ENCODE measurements at regions not wholly inside any gene's neighbourhood (a gene's known extent, or its start where the extent isn't known, plus 50 kb on each side); places are given as distances from the start of the nearest gene placed in this dataset.

- no peak for TF ChIP-seq CTCF (IDR thresholded peaks at IDR 0.05; ENCODE audit: low read length)
- TF ChIP-seq EZH2 (IDR thresholded peaks at IDR 0.05; ENCODE audit: borderline replicate concordance, low read length) = no peak
Observed at GRCh38 chr3:144252896-144253295, 281.3 kb downstream of the DIPK2A start.
